MM.1S (cell line): ENCODE measurements at regions not wholly inside any gene's neighbourhood (a gene's known extent, or its start where the extent isn't known, plus 50 kb on each side); places are given as distances from the start of the nearest gene placed in this dataset.

ENCODE experiments used
- DNase-seq: peaks from one replicate; pipeline ENCODE4 v3.0.0-alpha.2; 2015
- H2AFZ ChIP-seq: fragments of 300-600 bp; sonication (generic); 2 replicates; pipeline ENCODE4 v1.6.0; 2016; ENCODE audit warnings: antibody characterized with exemption, low read length
- H3F3A ChIP-seq: fragments of 300-600 bp; sonication (generic); 2 replicates; pipeline ENCODE4 v1.6.1; 2016; ENCODE audit warnings: mild to moderate bottlenecking, antibody characterized with exemption, low read length, moderate library complexity, mixed read lengths; ENCODE audit not compliant: insufficient read depth
- H3K27ac ChIP-seq: fragments of 300-600 bp; sonication (generic); 2 replicates; pipeline ENCODE4 v1.5.1; 2016; ENCODE audit warnings: mild to moderate bottlenecking, low read length
- H3K27me3 ChIP-seq: fragments of 300-600 bp; sonication (generic); replicated peaks from 2 replicates; pipeline ENCODE4 v1.6.0; 2016; ENCODE audit warnings: low read length; ENCODE audit not compliant: insufficient read depth
- H3K36me3 ChIP-seq: fragments of 300-600 bp; sonication (generic); replicated peaks from 2 replicates; pipeline ENCODE4 v1.6.1; 2016; ENCODE audit warnings: mild to moderate bottlenecking, low read length, mixed read lengths; ENCODE audit not compliant: insufficient read depth
- H3K4me1 ChIP-seq: fragments of 300-600 bp; sonication (generic); 2 replicates; pipeline ENCODE4 v1.6.1; 2016; ENCODE audit warnings: low read length, mixed read lengths
- H3K4me2 ChIP-seq: fragments of 300-600 bp; sonication (generic); 2 replicates; pipeline ENCODE4 v1.6.0; 2016; ENCODE audit warnings: low read depth, low read length
- H3K4me3 ChIP-seq: fragments of 300-600 bp; sonication (generic); 2 replicates; pipeline ENCODE4 v1.5.1; 2016; ENCODE audit warnings: low read length, mixed read lengths
- H3K79me2 ChIP-seq: fragments of 300-600 bp; sonication (generic); 2 replicates; pipeline ENCODE4 v1.6.1; 2016; ENCODE audit warnings: mixed run types, low read length, mixed read lengths
- H3K9ac ChIP-seq: fragments of 300-600 bp; sonication (generic); 2 replicates; pipeline ENCODE4 v1.6.1; 2016; ENCODE audit warnings: low read length, mixed read lengths
- H3K9me2 ChIP-seq: fragments of 300-600 bp; sonication (generic); replicated peaks from 2 replicates; pipeline ENCODE4 v1.6.1; 2016; ENCODE audit warnings: mild to moderate bottlenecking, low read length, mixed read lengths; ENCODE audit not compliant: insufficient read depth
- H3K9me3 ChIP-seq: fragments of 300-600 bp; sonication (generic); replicated peaks from 2 replicates; pipeline ENCODE4 v1.6.1; 2016; ENCODE audit warnings: mild to moderate bottlenecking, low read length, mixed read lengths; ENCODE audit not compliant: insufficient read depth
- H4K20me1 ChIP-seq: fragments of 300-600 bp; sonication (generic); 2 replicates; pipeline ENCODE4 v1.6.1; 2016; ENCODE audit warnings: mild to moderate bottlenecking, low read length, moderate library complexity, mixed read lengths; ENCODE audit not compliant: insufficient read depth
- CTCF ChIP-seq: fragments of 300-600 bp; sonication (generic); IDR thresholded peaks from 2 replicates; pipeline ENCODE4 v1.5.1; 2016; ENCODE audit warnings: antibody characterized with exemption, low read length, mixed read lengths
- EZH2 ChIP-seq: fragments of 300-600 bp; sonication (generic); optimal IDR thresholded peaks from 2 replicates; pipeline ENCODE3; 2017; ENCODE audit warnings: low read depth, mild to moderate bottlenecking, antibody characterized with exemption, low read length, mixed read lengths
- EZH2phosphoT487 ChIP-seq: fragments of 300-600 bp; sonication (generic); IDR thresholded peaks from 2 replicates; pipeline ENCODE4 v1.6.1; 2018; ENCODE audit warnings: antibody characterized with exemption, low read length

- TF ChIP-seq CTCF, result no peak
- TF ChIP-seq EZH2, result no peak
- no peak for TF ChIP-seq EZH2phosphoT487
- H3K9ac ChIP-seq, result no peak overlapping the region
- H3K4me1 ChIP-seq, result no peaks in the 10 kb centered on the region
- H3K79me2 ChIP-seq, result no peaks in the 10 kb centered on the region
- no peak overlapping the region for H2AFZ ChIP-seq
- no peaks in the 10 kb centered on the region for H3K9me3 ChIP-seq
- DNase-seq, result no peak
- no peak overlapping the region for H3K27ac ChIP-seq
- no peak overlapping the region for H3K4me3 ChIP-seq
- no peaks in the 10 kb centered on the region for H3K27me3 ChIP-seq
- H3K9me2 ChIP-seq, result no peaks in the 10 kb centered on the region
- H3F3A ChIP-seq, result no peaks in the 10 kb centered on the region
- H3K36me3 ChIP-seq, result no peaks in the 10 kb centered on the region
- H4K20me1 ChIP-seq, result no peaks in the 10 kb centered on the region
- H3K4me2 ChIP-seq, result no peak overlapping the region
These were observed 180.9 kb downstream of the SOD2 start for GRCh38 chr6:159512104-159512503.

GRCh38 chr6:159510141-159510540 is 182.9 kb downstream of the SOD2 start:
- no peaks in the 10 kb centered on the region for H3K9me3 ChIP-seq
- no peaks in the 10 kb centered on the region for H3K79me2 ChIP-seq
- no peak overlapping the region for H3K4me3 ChIP-seq
- no peaks in the 10 kb centered on the region for H3K4me1 ChIP-seq
- no peak overlapping the region for H3K9ac ChIP-seq
- H3K27ac ChIP-seq, result no peak overlapping the region
- no peak overlapping the region for H2AFZ ChIP-seq
- no peak for TF ChIP-seq EZH2phosphoT487
- no peak for TF ChIP-seq CTCF
- TF ChIP-seq EZH2, result no peak
- no peaks in the 10 kb centered on the region for H3K27me3 ChIP-seq
- H3K4me2 ChIP-seq, result no peak overlapping the region
- no peaks in the 10 kb centered on the region for H3K9me2 ChIP-seq
- H4K20me1 ChIP-seq, result no peaks in the 10 kb centered on the region
- H3F3A ChIP-seq, result no peaks in the 10 kb centered on the region
- DNase-seq, result no peak
- H3K36me3 ChIP-seq, result no peaks in the 10 kb centered on the region

- Histone ChIP-seq H3F3A (no peaks in the 10 kb centered on the region), H3K9ac (no peak overlapping the region), H3K27ac (no peak overlapping the region), H3K9me2 (no peaks in the 10 kb centered on the region), H3K4me3 (no peak overlapping the region), H3K27me3 (no peaks in the 10 kb centered on the region), H3K4me2 (no peak overlapping the region), H3K36me3 (no peaks in the 10 kb centered on the region), H3K79me2 (no peaks in the 10 kb centered on the region), H3K9me3 (no peaks in the 10 kb centered on the region), H3K4me1 (no peaks in the 10 kb centered on the region), H4K20me1 (no peaks in the 10 kb centered on the region), H2AFZ (no peak overlapping the region)
- TF ChIP-seq EZH2phosphoT487 (no peak), EZH2 (no peak), CTCF (no peak)
- no peak for DNase-seq
These were observed 184.1 kb downstream of the SOD2 start for GRCh38 chr6:159508931-159509330.
